ENCODE measurements at regions not wholly inside any gene's neighbourhood (a gene's known extent, or its start where the extent isn't known, plus 50 kb on each side); places are given as distances from the start of the nearest gene placed in this dataset.
"Not testable (repeated sequence)": the region's sequence is repeated elsewhere in the genome, so short reads cannot be mapped to it uniquely, and the experiment has no call there.

DNA sequence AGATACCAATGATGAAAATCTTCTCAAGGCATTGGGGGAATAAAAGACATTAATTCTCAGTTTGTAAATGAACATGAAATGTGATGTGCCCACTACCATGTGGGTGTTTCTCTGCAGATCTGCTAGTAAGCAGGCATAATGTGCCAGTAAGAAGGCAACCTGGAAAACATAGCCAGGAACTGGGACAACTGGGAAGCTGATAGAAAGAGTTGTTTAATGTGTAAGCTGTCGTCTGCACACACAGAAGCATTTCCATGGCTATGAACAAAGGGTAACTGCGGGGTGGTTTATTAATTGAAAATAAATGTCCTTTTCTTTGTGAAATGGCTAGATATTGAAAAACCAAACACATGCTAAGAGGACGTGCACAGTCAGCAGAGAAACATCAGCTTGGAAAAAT is 52.0 kb downstream of the ZC3H11B start:
- no peak for DNase-seq

DNA sequence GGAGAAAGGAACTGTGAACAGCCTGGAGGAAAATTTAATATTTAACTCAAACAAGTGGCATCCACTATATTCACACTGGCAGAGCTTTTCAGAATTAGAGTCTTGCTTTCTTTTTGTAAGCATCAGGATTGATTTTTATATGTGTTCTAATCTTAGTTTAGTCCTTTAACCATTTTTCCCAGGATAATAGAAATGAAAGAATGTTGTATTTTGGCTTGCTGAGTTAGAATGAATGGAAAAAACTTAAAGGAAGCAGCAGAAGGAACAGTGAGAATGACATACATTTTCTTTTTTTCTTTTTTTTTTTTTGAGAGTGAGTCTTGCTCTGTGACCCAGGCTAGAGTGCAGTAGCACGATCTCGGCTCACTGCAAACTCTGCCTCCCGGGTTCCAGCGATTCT is 53.0 kb downstream of the ZC3H11B start:
- DNase-seq: no peak

DNA sequence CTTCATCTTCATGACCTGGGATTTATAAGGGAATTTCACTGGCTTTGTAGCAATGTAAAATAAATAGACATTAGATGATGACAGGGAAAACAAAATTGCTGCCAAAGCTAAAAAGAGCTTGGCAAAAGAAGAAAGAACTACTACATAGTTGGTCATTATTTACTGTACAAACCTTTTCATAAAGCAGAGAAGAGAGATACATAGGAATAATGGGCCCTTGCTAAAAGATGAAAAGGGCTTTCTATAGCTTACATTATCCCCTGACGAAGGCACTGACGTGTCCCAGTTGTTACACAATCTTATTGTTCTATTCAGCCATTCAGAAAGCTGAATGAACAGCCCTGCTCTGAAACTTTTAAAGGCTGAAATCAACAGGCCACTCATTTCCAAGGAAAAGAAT is 57.1 kb downstream of the ZC3H11B start:
- DNase-seq: peak; percentile 66

DNA sequence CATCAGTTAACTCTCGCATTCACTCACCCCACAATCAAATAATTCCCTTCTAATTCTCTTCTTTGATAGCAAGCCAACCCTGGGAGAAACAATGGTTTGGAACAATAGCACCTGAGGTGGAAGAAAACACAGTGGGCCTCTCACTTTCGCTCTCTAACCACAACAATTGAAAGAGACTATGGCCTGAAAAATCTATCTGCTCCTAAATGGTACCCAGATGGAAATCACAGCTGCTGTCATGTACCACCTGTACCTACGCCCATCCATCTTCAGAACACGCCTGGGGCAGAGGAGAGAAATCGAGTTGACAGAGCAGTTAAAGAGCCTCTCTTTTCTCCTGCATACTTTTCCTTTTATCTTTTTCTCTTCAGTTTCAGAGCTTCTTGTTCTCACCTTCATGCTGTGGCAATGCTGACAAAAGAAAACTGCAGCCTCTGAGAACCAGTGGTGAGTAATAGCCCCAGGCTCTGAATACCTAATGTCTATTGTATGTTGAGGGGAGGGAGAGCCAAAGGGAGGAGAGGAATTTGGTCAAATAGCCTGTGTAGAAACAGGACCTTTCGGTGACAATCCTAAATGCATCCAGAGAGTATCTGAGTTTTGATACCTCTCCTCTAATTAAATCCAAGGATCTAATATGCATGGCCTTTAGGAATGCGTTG is 57.7 kb downstream of the ZC3H11B start:
- no peak for DNase-seq

DNA sequence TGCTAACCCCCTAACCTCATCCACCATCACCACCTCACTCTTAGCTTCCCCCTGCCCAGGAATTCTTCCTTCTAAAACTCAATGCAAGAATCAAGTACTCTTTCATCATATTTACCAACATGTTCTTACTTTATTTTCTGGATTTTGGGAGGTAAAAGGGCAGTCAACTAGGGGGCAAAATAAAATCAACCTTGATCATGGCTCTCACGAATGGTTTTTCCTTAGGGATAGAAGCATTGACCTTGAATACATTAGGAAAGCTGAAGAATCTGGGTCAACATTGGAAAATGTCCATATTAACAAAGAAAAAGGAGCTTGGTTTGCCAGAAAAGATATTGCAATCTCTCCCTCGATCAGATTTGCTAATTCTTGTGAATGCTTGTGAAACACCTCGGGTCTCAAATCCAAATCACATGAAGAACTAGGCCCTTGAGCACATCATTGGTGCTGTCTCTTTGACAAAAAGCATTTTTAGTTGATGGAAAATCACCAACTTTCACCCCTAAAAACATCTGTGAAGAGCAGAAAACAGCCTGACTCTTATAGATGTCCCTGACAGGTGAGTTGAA is 58.9 kb downstream of the ZC3H11B start:
- DNase-seq: no peak

DNA sequence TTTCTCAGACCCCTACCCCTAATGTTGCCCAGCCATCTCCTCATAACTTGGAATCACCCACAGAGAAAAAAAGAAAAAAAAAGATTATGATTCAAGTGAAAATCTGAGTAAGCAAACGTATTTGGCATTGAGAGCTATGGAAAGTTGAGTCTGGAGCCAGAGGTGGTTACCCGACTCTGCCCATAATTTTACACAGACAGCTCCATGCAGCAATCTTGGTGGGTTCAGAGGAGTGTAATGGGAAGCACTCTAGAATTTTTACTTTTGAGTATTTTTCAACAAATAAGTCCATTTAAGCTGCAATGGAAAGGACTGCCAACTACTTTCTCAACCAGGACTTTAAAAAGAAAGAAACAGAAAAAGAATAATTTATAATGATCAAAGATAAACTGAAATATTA is 62.7 kb downstream of the ZC3H11B start:
- DNase-seq: no peak

DNA sequence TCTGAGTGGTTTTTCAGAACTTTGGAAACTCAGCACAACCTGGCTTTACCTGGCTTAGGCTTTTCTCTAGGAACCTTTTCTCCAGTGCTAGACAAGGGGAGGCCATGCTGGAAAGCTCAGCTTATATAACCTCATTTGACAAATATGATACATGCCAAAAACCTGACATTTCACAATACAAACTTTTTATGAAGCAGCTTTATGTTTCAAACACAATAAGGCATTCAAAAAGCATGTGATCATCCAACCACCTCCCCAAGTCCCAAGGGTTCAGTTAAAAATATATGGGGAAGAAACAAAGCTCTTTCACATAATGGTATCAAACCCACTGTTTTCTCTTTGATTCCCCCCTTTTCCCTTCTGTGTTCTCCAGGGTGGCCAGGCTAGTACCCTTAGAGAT is 63.7 kb downstream of the ZC3H11B start:
- DNase-seq: peak; percentile 21

DNA sequence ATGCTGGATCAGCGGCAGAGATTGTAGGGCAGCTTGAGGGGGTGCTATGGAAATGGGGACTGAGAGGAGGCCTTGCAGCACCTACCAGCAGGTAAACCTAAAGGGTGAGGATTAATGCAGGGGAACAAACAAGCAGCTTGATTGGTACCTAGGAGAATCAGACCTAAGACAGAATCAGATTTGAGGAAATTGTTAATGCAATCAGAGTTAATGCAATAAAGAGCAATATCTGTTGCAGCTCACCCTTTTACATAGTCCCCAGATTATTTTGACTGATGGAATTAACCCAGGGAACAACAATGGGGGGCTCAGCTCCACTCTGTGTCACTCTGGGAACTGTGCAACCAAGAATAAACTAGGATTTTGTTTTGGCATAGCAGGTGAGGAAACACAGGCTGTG is 64.5 kb downstream of the ZC3H11B start:
- DNase-seq: no peak

DNA sequence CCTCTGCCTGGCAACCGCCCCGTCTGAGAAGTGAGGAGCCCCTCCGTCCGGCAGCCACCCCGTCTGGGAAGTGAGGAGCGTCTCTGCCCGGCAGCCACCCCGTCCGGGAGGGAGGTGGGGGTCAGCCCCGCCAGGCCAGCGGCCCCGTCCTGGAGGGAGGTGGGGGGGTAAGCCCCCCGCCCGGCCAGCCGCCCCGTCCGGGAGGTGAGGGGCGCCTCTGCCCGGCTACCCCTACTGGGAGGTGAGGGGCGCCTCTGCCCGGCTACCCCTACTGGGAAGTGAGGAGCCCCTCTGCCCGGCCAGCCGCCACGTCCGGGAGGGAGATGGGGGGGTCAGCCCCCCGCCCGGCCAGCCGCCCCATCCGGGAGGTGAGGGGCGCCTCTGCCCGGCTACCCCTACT is 67.1 kb downstream of the ZC3H11B start:
- DNase-seq: not testable (repeated sequence)

DNA sequence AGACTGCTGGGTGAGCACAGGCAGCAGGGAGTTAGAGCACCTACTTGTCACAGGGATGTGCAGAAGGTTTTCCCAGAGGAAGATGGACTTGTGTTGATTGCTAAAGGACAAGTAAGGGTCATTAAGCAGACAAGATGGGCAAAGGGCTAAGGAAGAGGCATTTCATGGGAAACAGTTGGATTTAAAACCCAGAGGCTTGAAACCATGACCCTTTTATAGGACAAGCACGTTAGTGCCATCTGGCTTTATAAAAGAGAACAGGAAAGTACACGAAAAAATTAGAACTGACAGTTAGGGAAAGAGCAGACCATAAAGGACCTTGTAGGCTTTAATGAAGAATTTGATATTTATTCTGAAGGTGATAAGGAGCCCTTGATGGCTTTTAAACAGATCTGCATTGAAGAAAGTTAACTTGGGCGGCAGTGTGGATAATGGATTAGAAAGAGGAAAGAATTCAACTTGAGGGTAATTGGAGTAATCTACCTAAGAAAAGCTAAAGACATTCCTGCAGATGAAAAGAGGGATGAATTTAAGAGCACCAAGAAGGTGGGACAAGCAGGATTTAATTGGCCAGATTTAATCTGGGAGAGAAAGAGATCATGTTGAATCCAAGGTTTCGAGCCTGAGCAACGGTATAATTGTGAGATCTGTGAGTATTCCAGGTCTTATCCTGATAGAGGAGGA is 68.6 kb downstream of the ZC3H11B start:
- DNase-seq: no peak

DNA sequence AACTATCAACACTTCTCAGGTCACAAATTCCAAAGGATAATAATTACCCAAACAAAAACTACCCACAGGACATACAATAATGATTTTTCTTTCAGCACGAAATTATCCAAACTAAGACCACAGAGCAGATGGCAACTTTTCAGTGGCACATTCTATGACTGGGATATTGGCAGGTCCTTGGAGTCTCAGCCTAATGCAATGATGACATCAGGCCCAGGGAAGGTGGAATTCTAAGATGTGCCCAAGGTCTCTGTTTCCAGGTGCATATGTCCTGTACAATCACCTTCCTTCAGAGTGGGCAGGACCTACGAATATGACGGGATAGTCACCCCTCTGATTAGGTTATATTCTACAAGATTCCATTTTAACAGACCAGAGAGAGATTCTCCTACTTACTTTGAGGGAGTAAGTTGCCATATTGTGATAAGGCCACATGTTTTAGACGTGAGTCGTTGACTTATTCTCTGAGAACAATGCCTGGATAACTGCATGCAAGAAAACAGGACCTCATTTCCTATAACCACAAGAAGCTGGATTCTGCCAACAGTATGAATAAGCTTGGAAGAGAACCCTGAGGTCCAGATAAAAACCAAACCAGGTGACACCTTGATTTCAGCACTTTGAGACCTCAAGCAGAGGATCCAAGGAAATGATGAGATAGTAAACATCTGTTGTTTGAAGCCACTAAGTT is 69.9 kb downstream of the ZC3H11B start:
- DNase-seq: no peak

DNA sequence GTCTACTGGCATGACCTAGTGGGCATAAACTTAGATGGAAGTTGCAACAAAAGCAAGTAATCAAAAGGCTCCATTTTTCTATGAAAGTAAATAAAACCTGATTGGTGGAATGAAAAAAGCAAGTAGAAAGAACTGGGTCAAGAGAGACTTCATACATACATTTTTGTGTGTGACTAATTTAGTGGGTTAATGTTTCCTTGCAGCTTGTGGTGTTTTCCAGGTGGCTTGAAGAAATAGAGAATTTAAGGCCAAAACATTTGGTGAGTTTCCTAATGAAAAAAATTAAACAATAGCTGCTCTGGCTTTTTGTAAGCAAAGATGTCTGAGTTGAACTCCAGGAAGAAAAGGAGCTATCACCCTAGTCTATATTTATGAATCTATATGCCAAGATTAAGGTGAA is 71.0 kb downstream of the ZC3H11B start:
- no peak for DNase-seq

DNA sequence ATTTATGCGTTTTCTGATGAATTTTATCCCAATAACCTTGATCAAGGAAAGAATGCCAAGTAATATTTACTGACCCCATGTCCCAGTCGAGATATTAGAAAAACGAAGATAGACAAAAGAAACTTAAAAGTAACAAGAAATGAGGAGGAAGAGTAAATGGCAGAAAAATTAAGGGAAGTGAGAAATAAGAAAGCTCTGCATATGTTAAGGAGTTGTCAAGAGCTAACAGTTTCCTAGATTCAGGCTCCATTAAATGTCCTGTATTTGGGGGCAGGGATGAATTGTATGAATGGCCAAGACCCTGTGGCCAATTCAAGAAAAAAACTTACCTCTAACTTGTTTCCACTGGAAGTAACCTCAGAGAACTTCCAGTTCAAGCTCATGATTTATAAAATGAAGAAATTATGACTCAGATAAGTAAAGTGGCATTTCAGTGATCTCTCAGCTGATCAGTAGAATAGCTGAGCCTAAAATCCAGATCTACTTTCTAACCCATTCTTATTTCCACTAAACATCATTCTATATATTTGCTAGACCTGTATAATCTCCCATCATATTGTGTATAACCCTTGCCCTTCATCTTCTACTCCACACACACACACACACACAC is 73.2 kb downstream of the ZC3H11B start:
- no peak for DNase-seq

DNA sequence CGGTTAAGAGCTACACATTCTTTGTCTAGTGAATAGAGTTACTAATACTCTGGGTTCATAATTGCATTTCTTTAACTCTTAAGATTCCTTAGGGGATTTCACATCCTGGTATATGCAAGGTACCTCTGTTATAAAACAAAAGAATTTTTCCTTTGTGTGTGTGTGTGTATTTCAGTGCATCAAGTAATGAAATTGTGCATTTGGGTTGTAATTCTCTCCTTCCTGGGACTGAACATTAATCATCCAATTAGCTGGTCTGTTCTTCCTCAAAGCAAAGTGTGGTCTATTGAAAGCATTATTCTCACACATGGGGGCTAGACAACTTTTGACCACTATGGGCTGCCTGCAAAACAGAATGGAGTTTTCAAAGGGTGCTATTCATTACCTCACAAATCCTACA is 74.0 kb downstream of the ZC3H11B start:
- no peak for DNase-seq

DNA sequence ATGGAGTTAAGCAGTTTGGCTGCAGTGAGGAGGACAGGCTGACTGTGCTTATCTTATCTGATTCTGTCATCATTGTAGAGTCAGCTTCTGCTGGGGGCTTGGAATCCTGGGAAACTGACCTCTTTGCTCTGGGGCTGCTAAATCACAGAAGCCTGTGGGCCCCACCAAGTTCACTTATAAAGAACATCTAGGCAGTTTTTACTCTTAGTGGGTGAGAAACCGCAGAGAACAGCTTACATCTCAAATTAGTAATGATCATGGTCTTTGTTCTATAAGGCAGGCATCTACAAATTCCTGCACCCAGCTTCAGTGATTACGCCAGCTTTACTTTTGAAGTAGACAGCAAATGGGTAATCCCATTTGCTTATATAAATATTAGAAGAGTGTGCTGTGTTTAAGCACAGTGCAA is 75.7 kb downstream of the ZC3H11B start:
- DNase-seq: no peak

DNA sequence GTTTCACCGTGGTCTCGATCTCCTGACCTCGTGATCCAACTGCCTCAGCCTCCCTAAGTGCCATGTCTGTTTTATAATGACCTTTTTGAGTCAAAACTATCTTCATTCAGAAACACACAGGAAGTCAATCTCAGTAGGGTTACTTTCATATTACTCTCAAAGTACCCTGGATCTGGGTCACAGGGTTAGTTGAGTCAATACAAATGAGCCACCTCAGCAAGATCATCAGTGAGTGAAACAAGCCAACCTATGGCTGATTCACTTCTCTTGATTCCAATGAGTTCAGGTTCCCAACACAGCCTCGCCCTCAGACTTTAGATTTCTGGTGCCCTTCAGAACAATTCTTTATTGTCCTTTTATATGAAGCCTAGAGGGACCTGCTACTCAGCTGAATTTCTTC is 76.9 kb downstream of the ZC3H11B start:
- no peak for DNase-seq

DNA sequence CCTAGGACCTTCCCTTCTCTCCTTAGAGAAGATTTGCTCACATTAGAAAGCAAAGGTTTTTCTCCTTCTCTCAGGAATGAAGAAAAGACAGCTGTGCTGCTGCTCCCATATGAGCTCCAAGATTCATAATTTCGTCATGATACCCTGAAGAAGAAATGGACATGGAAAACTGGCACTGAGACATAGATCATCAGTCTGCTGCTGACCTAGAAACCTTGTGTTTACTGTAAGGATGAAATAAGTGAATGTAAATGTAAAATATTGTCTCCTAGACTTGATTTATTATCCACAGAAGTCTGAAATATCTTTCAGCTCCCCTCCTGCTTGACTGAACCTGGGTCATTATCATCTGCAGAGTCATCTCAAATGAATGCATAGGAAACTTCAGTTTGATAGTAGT is 77.9 kb downstream of the ZC3H11B start:
- peak; percentile 8 for DNase-seq

DNA sequence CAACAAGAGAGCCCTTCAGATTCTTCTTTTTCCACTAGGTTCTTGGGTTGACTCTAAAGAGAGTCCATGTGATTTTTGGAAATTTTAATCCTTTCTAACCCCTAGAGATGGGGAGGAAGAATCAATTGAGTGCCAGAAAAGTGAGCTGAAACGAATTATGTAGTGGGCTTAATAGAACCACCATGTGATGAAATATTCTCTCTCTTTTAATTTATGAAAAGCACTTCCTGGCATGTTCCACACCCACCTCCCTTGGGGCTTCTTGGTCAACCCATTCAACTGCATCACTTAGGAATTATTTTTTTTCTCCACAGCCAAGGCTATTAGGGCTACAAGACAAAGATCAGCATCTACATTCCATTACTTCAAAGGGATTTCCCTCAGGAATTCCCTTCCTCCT is 79.6 kb downstream of the ZC3H11B start:
- DNase-seq: peak; percentile 79

DNA sequence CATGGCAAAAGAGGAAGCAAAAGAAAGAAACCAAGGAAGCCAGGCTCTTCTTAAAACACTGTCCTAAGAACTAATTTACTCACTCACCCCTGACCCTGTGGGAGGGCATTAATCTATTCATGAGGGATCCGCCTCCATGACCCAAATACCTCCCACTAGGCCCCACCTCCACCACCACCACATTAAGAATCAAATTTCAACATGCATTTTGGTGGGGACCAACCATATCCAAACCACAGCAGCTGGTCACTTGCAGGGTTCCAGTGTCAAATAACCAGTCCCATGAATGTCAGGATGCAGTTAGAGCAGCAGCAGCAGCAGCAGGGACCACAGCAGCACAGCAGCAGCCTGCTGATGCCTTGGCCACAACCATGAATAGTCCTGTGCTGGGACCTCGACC is 83.8 kb downstream of the ZC3H11B start:
- DNase-seq: no peak

DNA sequence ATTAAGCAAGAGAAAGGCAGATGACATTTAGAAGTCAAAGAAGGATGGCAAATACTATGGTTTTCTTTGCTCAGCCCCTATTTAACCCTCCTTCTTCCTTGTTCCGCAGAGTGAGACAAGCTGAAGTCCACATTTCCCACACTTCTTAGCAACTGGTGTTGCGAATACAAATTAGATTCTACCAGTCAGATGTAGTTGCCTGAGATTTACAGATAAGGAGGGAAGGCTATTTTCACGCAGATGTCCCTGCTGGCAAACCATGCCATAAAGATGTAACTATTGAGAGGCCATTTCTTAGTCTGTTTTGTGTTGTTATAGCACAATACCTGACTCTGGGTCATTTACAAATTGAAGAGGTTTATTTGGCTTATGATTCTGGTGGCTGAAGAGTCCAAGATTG is 84.3 kb downstream of the ZC3H11B start:
- DNase-seq: no peak

DNA sequence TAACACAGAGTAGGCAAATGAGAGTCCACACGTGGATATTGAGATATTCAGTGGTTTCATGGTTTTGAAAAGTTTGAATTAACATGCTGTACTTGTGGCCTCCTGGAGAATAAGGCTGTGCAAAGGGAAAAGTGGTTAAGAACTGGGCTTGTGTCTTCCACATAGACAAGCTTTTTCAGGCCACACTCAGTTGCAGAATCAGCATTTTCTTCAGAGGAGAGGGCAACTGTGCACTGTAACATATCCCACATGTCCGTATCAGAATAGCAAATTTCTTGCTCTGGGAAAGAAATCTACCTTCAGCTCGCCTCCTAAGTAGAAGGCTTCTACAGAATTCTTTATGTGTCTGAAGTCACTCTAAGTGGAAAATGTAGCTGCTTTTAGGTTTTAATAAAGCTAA is 84.9 kb downstream of the ZC3H11B start:
- no peak for DNase-seq

DNA sequence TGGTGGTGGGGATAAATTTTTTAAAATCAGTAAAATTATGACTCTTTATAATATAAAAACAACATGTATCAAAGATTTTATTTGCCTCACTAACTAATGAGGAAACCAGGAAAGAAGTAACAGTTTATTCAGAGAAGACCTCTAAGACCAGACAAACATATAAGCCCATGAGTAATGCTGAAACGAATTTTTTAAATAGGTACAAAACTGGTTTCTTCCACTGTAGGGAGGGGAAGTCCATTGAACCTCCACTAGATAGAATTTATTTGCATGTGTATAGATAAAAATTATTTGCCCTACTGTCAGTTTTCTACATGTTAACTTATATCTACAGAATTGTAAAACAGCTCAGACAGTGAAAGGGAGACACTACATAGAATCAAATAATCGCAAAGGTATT is 86.8 kb downstream of the ZC3H11B start:
- DNase-seq: no peak

DNA sequence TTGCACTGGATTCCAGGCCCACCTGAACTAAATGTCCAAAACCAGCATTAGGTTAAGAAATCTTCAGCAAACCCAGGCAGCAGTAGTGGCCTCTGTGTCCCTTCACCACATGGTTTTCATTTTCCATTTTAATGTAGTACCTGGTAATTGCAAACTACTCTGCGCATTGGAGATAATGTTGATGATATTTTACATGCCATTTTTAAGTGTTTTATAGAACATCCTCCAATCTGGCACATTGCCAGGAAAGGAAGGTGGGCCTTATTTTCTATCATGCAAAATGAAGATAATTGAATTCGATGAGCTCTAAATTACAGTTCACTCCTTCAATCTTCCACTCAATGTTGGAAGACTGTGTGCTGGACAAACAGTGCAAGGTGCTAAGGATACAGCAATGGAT is 89.5 kb downstream of the ZC3H11B start:
- DNase-seq: no peak

Data from skin of body (tissue), 1 donor.